ENCODE measurements at regions not wholly inside any gene's neighbourhood (a gene's known extent, or its start where the extent isn't known, plus 50 kb on each side); places are given as distances from the start of the nearest gene placed in this dataset.

DNA sequence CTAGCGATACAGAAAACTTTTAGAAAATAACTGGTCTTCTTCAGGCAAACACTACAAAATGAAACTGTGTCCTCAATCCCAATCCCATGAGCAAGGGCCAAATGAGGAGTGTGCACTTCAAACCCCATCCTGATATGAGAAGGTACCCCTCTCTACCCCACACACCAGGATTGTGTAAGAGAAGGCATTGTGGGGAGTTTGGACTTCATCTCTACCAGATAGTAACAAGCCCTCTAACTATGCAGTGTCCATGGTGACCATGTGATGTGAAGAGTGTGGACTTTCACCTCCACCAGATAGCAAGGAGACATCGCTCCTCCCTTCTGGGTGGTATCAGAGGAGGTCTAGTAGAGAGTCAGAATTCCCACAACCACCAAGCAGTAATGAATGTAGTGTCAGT is 769.3 kb downstream of the MECOM start:
- DNase-seq (ENCODE audit: low spot score in 2 of 2) = no peak
- 96 to 98% methylated on average over 2 of the region's 2 CpGs for WGBS, 2 donors
- TF ChIP-seq, protein P1, sequence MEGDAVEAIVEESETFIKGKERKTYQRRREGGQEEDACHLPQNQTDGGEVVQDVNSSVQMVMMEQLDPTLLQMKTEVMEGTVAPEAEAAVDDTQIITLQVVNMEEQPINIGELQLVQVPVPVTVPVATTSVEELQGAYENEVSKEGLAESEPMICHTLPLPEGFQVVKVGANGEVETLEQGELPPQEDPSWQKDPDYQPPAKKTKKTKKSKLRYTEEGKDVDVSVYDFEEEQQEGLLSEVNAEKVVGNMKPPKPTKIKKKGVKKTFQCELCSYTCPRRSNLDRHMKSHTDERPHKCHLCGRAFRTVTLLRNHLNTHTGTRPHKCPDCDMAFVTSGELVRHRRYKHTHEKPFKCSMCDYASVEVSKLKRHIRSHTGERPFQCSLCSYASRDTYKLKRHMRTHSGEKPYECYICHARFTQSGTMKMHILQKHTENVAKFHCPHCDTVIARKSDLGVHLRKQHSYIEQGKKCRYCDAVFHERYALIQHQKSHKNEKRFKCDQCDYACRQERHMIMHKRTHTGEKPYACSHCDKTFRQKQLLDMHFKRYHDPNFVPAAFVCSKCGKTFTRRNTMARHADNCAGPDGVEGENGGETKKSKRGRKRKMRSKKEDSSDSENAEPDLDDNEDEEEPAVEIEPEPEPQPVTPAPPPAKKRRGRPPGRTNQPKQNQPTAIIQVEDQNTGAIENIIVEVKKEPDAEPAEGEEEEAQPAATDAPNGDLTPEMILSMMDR (IDR thresholded peaks at IDR 0.05) = no peak
- no peak for TF ChIP-seq POLR2A (IDR thresholded peaks at IDR 0.05)
- intact Hi-C loops (cut with DNase I; ENCODE audit: low total_unique reads) = no loop called here
- H3K4me3 ChIP-seq (ENCODE audit: low read depth, poor library complexity, severe bottlenecking) = no peak overlapping the region

- WGBS, 2 donors = 0 to 84% methylated on average over 1 of the region's 1 CpG
- intact Hi-C loops (cut with DNase I; ENCODE audit: low total_unique reads) = no loop called here
- H3K4me3 ChIP-seq (ENCODE audit: low read depth, poor library complexity, severe bottlenecking) = no peak overlapping the region
- TF ChIP-seq, protein P1 (IDR thresholded peaks at IDR 0.05) = no peak
- no peak for TF ChIP-seq POLR2A (IDR thresholded peaks at IDR 0.05)
- DNase-seq (ENCODE audit: low spot score in 2 of 2) = no peak
Measured at GRCh38 chr3:168889666-168890065, 773.8 kb downstream of the MECOM start.

DNA sequence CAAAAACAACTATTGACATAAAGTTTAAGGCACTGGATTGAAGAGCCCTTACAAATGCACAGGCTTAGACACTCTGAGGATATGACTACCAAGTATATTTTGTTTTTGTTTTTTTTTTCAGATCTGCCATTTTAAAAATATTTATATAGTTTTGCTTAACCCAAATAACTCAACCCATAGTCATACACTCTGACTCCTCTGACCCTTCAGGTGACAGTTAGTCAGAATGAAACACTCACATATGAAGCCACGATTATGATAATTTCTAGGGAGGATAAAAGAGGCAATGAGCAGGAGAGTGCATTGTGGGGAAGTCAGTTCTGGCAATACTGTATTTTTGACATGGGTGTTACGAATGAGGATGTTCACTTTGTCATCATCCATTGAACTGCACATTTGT is 774.7 kb downstream of the MECOM start:
- 81 to 82% methylated on average over 2 of the region's 2 CpGs for WGBS, 2 donors
- intact Hi-C loops (cut with DNase I; ENCODE audit: low total_unique reads) = no loop called here
- no peak for TF ChIP-seq POLR2A (IDR thresholded peaks at IDR 0.05)
- TF ChIP-seq, protein P1 (IDR thresholded peaks at IDR 0.05) = no peak
- DNase-seq (ENCODE audit: low spot score in 2 of 2) = no peak
- no peak overlapping the region for H3K4me3 ChIP-seq (ENCODE audit: low read depth, poor library complexity, severe bottlenecking)

GRCh38 chr3:168885028-168885427 is 778.5 kb downstream of the MECOM start:
- no peak overlapping the region for H3K4me3 ChIP-seq (ENCODE audit: low read depth, poor library complexity, severe bottlenecking)
- 84 to 93% methylated on average over 2 of the region's 2 CpGs for WGBS, 2 donors
- TF ChIP-seq POLR2A (IDR thresholded peaks at IDR 0.05) = no peak
- TF ChIP-seq, protein P1 (IDR thresholded peaks at IDR 0.05) = no peak
- intact Hi-C loops (cut with DNase I; ENCODE audit: low total_unique reads) = no loop called here
- no peak for DNase-seq (ENCODE audit: low spot score in 2 of 2)

- H3K4me3 ChIP-seq (ENCODE audit: low read depth, poor library complexity, severe bottlenecking) = no peak overlapping the region
- TF ChIP-seq, protein P1 (IDR thresholded peaks at IDR 0.05) = no peak
- TF ChIP-seq POLR2A (IDR thresholded peaks at IDR 0.05) = no peak
- intact Hi-C loops (cut with DNase I; ENCODE audit: low total_unique reads) = no loop called here
- peak in 1 of 2 donors; percentile 24 for DNase-seq (ENCODE audit: low spot score in 2 of 2)
- WGBS, 2 donors = 0% methylated on average over 1 of the region's 1 CpG
Measured at GRCh38 chr3:168884353-168884903, 779.1 kb downstream of the MECOM start.

DNA sequence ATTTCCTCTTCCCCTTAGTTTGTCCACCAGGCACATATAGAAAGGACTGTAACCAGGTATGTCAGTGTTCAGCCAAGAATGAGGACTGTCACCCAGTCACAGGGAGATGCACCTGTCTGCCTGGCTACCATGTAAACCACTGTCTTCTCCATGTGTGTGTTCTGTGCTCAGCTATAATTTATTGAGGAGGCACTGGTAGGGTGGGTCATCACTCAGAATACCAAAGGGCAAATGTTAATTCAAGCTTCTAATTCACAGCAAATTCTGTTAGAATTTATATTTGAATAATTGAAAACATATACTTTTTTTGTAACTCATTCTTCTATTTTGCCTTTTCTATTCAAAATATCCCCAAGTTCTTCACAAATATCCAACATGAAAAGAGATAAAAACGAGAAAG is 780.4 kb downstream of the MECOM start:
- TF ChIP-seq, protein P1 (IDR thresholded peaks at IDR 0.05) = no peak
- TF ChIP-seq POLR2A (IDR thresholded peaks at IDR 0.05) = no peak
- no peak for DNase-seq (ENCODE audit: low spot score in 2 of 2)
- intact Hi-C loops (cut with DNase I; ENCODE audit: low total_unique reads) = no loop called here
- no peak overlapping the region for H3K4me3 ChIP-seq (ENCODE audit: low read depth, poor library complexity, severe bottlenecking)
- WGBS, 2 donors = 40 to 45% methylated on average over 1 of the region's 1 CpG
